GM18873 (cell line): ENCODE measurements at regions not wholly inside any gene's neighbourhood (a gene's known extent, or its start where the extent isn't known, plus 50 kb on each side); places are given as distances from the start of the nearest gene placed in this dataset.
"Not testable (repeated sequence)": the region's sequence is repeated elsewhere in the genome, so short reads cannot be mapped to it uniquely, and the experiment has no call there.

Experiments
- ATAC-seq: cut with Tn5 transposase; IDR thresholded peaks from one replicate; pipeline ENCODE4 v1.9.1; 2021; ENCODE audit warnings: mild to moderate bottlenecking, moderate library complexity, moderate number of reproducible peaks; ENCODE audit not compliant: unreplicated experiment, low FRiP score

GRCh38 chr5:13640270-13640669 lies 304.2 kb downstream of the DNAH5 start:
- no peak for ATAC-seq

- ATAC-seq: no peak
These were observed 311.8 kb downstream of the DNAH5 start for GRCh38 chr5:13632676-13633075.

- no peak for ATAC-seq
These were observed 315.3 kb downstream of the DNAH5 start for GRCh38 chr5:13629218-13629617.

GRCh38 chr5:13627673-13628454 lies 316.6 kb downstream of the DNAH5 start:
- no peak for ATAC-seq

- ATAC-seq: no peak
These were observed 318.8 kb downstream of the DNAH5 start for GRCh38 chr5:13625616-13626198.

GRCh38 chr5:13624283-13625074 lies 320.0 kb downstream of the DNAH5 start:
- ATAC-seq: no peak

GRCh38 chr5:13613621-13614020 lies 330.9 kb downstream of the DNAH5 start:
- ATAC-seq: no peak

- no peak for ATAC-seq
These were observed 332.9 kb downstream of the DNAH5 start for GRCh38 chr5:13611604-13612003.

GRCh38 chr5:13609504-13609903 lies 335.0 kb downstream of the DNAH5 start:
- ATAC-seq: no peak

GRCh38 chr5:13606051-13606450 lies 338.4 kb downstream of the DNAH5 start:
- no peak for ATAC-seq

- no peak for ATAC-seq
These were observed 343.4 kb downstream of the DNAH5 start for GRCh38 chr5:13601112-13601511.

GRCh38 chr5:13595978-13596377 lies 348.5 kb downstream of the DNAH5 start:
- ATAC-seq: no peak

GRCh38 chr5:13591621-13592020 lies 352.9 kb downstream of the DNAH5 start:
- ATAC-seq: no peak

- no peak for ATAC-seq
These were observed 359.2 kb downstream of the DNAH5 start for GRCh38 chr5:13585324-13585723.

- ATAC-seq: no peak
These were observed 362.6 kb downstream of the DNAH5 start for GRCh38 chr5:13581914-13582313.

GRCh38 chr5:13581132-13581531 lies 363.4 kb downstream of the DNAH5 start:
- ATAC-seq: no peak

GRCh38 chr5:13580058-13580457 lies 364.4 kb downstream of the DNAH5 start:
- ATAC-seq: no peak

- not testable (repeated sequence) for ATAC-seq
These were observed 365.4 kb downstream of the DNAH5 start for GRCh38 chr5:13579091-13579490.

GRCh38 chr5:13578311-13579039 lies 366.0 kb downstream of the DNAH5 start:
- ATAC-seq: not testable (repeated sequence)

- no peak for ATAC-seq
These were observed 369.9 kb downstream of the DNAH5 start for GRCh38 chr5:13574574-13574973.

GRCh38 chr5:13572163-13572562 lies 372.3 kb downstream of the DNAH5 start:
- no peak for ATAC-seq
